ENCODE measurements at regions not wholly inside any gene's neighbourhood (a gene's known extent, or its start where the extent isn't known, plus 50 kb on each side); places are given as distances from the start of the nearest gene placed in this dataset.
"Not testable (repeated sequence)": the region's sequence is repeated elsewhere in the genome, so short reads cannot be mapped to it uniquely, and the experiment has no call there.

- DNase-seq: no peak
These were observed 560.7 kb upstream of the CRIM1 start for GRCh38 chr2:35794796-35795450.

GRCh38 chr2:35790292-35790691 lies 565.3 kb upstream of the CRIM1 start:
- DNase-seq: no peak

GRCh38 chr2:35788543-35788942 lies 567.0 kb upstream of the CRIM1 start:
- DNase-seq: no peak

GRCh38 chr2:35787302-35788031 lies 568.1 kb upstream of the CRIM1 start:
- no peak for DNase-seq

- DNase-seq: no peak
These were observed 570.0 kb upstream of the CRIM1 start for GRCh38 chr2:35785564-35785963.

GRCh38 chr2:35784777-35785176 lies 570.8 kb upstream of the CRIM1 start:
- no peak for DNase-seq

- no peak for DNase-seq
These were observed 571.9 kb upstream of the CRIM1 start for GRCh38 chr2:35783723-35784122.

- no peak for DNase-seq
These were observed 614.0 kb upstream of the CRIM1 start for GRCh38 chr2:35741556-35741955.

GRCh38 chr2:35731674-35732073 lies 623.9 kb upstream of the CRIM1 start:
- no peak for DNase-seq

- DNase-seq: no peak
These were observed 640.7 kb upstream of the CRIM1 start for GRCh38 chr2:35714883-35715282.

GRCh38 chr2:35708411-35708923 lies 647.1 kb upstream of the CRIM1 start:
- no peak for DNase-seq

- DNase-seq: no peak
These were observed 667.3 kb upstream of the CRIM1 start for GRCh38 chr2:35688309-35688708.

GRCh38 chr2:35651688-35652323 lies 703.8 kb upstream of the CRIM1 start:
- no peak for DNase-seq

GRCh38 chr2:35614640-35615039 lies 740.9 kb upstream of the CRIM1 start:
- DNase-seq: no peak

- no peak for DNase-seq
These were observed 749.2 kb upstream of the CRIM1 start for GRCh38 chr2:35606394-35606793.

GRCh38 chr2:35598310-35598709 lies 757.3 kb upstream of the CRIM1 start:
- DNase-seq: no peak

- no peak for DNase-seq
These were observed 763.7 kb upstream of the CRIM1 start for GRCh38 chr2:35591886-35592285.

- DNase-seq: no peak
These were observed 769.6 kb upstream of the CRIM1 start for GRCh38 chr2:35585972-35586371.

GRCh38 chr2:35582637-35583036 lies 772.9 kb upstream of the CRIM1 start:
- no peak for DNase-seq

GRCh38 chr2:35580956-35581355 lies 774.6 kb upstream of the CRIM1 start:
- no peak for DNase-seq

- DNase-seq: not testable (repeated sequence)
These were observed 787.0 kb upstream of the CRIM1 start for GRCh38 chr2:35568574-35568973.

GRCh38 chr2:35562488-35562887 lies 793.1 kb upstream of the CRIM1 start:
- DNase-seq: no peak

GRCh38 chr2:35548171-35548570 lies 807.4 kb upstream of the CRIM1 start:
- DNase-seq: no peak

GRCh38 chr2:35545301-35545700 lies 810.3 kb upstream of the CRIM1 start:
- no peak for DNase-seq
